ENCODE measurements at regions not wholly inside any gene's neighbourhood (a gene's known extent, or its start where the extent isn't known, plus 50 kb on each side); places are given as distances from the start of the nearest gene placed in this dataset.

DNA sequence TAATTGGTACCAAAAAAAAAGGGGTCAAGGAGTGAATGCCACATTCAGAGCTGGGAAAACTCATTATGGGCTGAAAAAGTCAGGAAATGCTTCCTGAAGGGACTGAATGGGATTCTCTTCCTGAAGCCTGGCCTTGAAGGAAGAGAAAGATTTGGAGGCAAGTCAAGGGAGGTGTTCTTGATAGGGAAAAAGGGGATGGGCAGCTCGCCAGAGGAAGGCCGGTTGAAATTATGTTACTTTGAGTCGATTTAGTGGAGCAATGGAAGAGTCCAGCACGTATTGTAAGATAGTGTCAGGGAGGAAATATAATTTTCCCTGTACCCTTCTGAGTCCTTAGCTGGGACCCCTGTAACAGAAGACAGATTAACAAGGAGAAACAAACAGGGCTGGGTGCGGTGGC, 94.1 kb upstream of the CALM2 start:
- intact Hi-C loops (cut with micrococcal nuclease): no loop called here
- Histone ChIP-seq H4K20me1 (ENCODE audit: insufficient read depth, low read length) (no peaks in the 10 kb centered on the region), H2BK20ac (ENCODE audit: low read depth, low read length) (peak overlapping the region; percentile 96), H4K91ac (ENCODE audit: insufficient read depth, low read depth, low read length) (peak overlapping the region; percentile 78), H3K79me1 (ENCODE audit: low read depth in 1 of 2, low read length in 2 of 2) (peaks cover 17 to 54% of the 10 kb centered on the region in 2 experiments), H4K8ac (ENCODE audit: low read depth in 2 of 2, low read length in 2 of 2) (peak overlapping the region; percentile 59 to 74; a peak in 3 of 4 replicates), H3K27me3 (ENCODE audit: control insufficient read depth, insufficient read depth, low read length) (no peaks in the 10 kb centered on the region), H3K4me3 (ENCODE audit: insufficient read depth, low read depth, low read length) (no peak overlapping the region), H3K9ac (ENCODE audit: low read depth, low read length) (no peak overlapping the region), H3K4me1 (ENCODE audit: control insufficient read depth, insufficient read depth, low read length) (peaks cover 17% of the 10 kb centered on the region), H2AFZ (replicated peaks; ENCODE audit: low read length, poor library complexity) (no peak overlapping the region), H3K14ac (replicated peaks; ENCODE audit: low read depth, low read length) (peak overlapping the region; percentile 82), H2AK5ac (ENCODE audit: low read depth, low read length) (peak overlapping the region; percentile 57), H3K9me3 (ENCODE audit: control insufficient read depth, insufficient read depth, low read length) (no peaks in the 10 kb centered on the region), H2AK9ac (replicated peaks; ENCODE audit: low read depth, low read length, poor library complexity) (no peak overlapping the region), H2BK15ac (ENCODE audit: low read depth, low read length) (peak overlapping the region; percentile 83), H3K9me1 (ENCODE audit: insufficient read depth, low read length) (peaks cover 25% of the 10 kb centered on the region), H3K18ac (ENCODE audit: low read depth, low read length) (peak overlapping the region; percentile 52; the same call in 1 of the 2 replicates), H3K4me2 (ENCODE audit: low read depth, low read length) (no peak overlapping the region), H3K27ac (ENCODE audit: insufficient read depth, low read length) (peak overlapping the region; percentile 48), H3K36me3 (ENCODE audit: control insufficient read depth, insufficient read depth, low read length) (no peaks in the 10 kb centered on the region), H3K23ac (ENCODE audit: low read depth, low read length) (peak overlapping the region; percentile 31; the same call in 1 of the 2 replicates), H3K4ac (ENCODE audit: low read depth, low read length) (peak overlapping the region; percentile 89; the same call in 1 of the 2 replicates), H4K5ac (ENCODE audit: low read depth, low read length) (peak overlapping the region; percentile 20; the same call in 1 of the 2 replicates), H2BK120ac (ENCODE audit: low read depth, low read length) (peak overlapping the region; percentile 95), H3K56ac (ENCODE audit: extremely low read depth, insufficient read depth, low read length) (peak overlapping the region; percentile 20; the same call in 1 of the 2 replicates), H2BK5ac (ENCODE audit: low read depth, low read length, poor library complexity, severe bottlenecking) (peak overlapping the region; percentile 78)
- WGBS, 2 experiments (ENCODE audit: extremely low coverage in 2 of 2, insufficient read length in 1 of 2): 76% methylated on average over 3 of the region's 5 CpGs; no CpG with 5 or more reads in 1 of the 2 experiments
- POLR2A ChIA-PET (ENCODE audit: unreplicated experiment): interaction anchor here (0.6 kb wide), 1 partner anchor 73 kb away, joined by 4 read pairs; no protein-coding TSS in a partner anchor
- DNase-seq (no peak), ATAC-seq (ENCODE audit: low read depth) (no peak)
- in situ Hi-C loops (cut with MboI; ENCODE audit: low sequenced_read_pairs): no loop called here
- BruUV-seq (replicated peaks): no TSS peak
- CTCF ChIA-PET: no interaction called here
- TF ChIP-seq MXI1 (IDR thresholded peaks at IDR 0.05; ENCODE audit: borderline replicate concordance, low read depth, low read length) (no peak), RFX5 (IDR thresholded peaks at IDR 0.05; ENCODE audit: low read depth, low read length) (no peak), RCOR1 (IDR thresholded peaks at IDR 0.05; ENCODE audit: insufficient replicate concordance, low read length) (no peak), FOS (IDR thresholded peaks at IDR 0.05; ENCODE audit: low read depth, low read length) (no peak), CTCF (conservative IDR thresholded peaks at IDR 0.05; ENCODE audit: low read depth, low read length) (no peak), NFE2L2 (IDR thresholded peaks at IDR 0.05; ENCODE audit: low read depth, low read length) (no peak), RAD21 (IDR thresholded peaks at IDR 0.05; ENCODE audit: low read length) (no peak), CEBPB (IDR thresholded peaks at IDR 0.05; ENCODE audit: low read depth, low read length) (no peak), MAZ (IDR thresholded peaks at IDR 0.05; ENCODE audit: borderline replicate concordance, low read depth, low read length) (no peak), CHD1 (IDR thresholded peaks at IDR 0.05; ENCODE audit: low read depth, low read length) (no peak), MAFK (IDR thresholded peaks at IDR 0.05; ENCODE audit: low read depth, low read length) (no peak), SMC3 (IDR thresholded peaks at IDR 0.05; ENCODE audit: low read depth, low read length) (no peak), BHLHE40 (IDR thresholded peaks at IDR 0.05; ENCODE audit: low read depth, low read length) (no peak), POLR2A (IDR thresholded peaks at IDR 0.05; ENCODE audit: low read depth, low read length) (no peak)
- TF ChIP-seq, protein P1, sequence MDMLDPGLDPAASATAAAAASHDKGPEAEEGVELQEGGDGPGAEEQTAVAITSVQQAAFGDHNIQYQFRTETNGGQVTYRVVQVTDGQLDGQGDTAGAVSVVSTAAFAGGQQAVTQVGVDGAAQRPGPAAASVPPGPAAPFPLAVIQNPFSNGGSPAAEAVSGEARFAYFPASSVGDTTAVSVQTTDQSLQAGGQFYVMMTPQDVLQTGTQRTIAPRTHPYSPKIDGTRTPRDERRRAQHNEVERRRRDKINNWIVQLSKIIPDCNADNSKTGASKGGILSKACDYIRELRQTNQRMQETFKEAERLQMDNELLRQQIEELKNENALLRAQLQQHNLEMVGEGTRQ (IDR thresholded peaks at IDR 0.05; ENCODE audit: low read depth, low read length): no peak
- TF ChIP-seq, protein P2, sequence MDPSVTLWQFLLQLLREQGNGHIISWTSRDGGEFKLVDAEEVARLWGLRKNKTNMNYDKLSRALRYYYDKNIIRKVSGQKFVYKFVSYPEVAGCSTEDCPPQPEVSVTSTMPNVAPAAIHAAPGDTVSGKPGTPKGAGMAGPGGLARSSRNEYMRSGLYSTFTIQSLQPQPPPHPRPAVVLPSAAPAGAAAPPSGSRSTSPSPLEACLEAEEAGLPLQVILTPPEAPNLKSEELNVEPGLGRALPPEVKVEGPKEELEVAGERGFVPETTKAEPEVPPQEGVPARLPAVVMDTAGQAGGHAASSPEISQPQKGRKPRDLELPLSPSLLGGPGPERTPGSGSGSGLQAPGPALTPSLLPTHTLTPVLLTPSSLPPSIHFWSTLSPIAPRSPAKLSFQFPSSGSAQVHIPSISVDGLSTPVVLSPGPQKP (IDR thresholded peaks at IDR 0.05; ENCODE audit: borderline replicate concordance, low read depth, low read length): no peak
- dilution Hi-C loops (cut with HindIII; ENCODE audit: low sequenced_read_pairs, unreplicated experiment): no loop called here

All from IMR-90 (cell line).